NCI-H2196 (cell line): ENCODE measurements at regions not wholly inside any gene's neighbourhood (a gene's known extent, or its start where the extent isn't known, plus 50 kb on each side); places are given as distances from the start of the nearest gene placed in this dataset.

Source experiments
- DNase-seq: peaks from one replicate; lab custom pipeline; 2025; ENCODE audit not compliant: unreplicated experiment; lab: John Stamatoyannopoulos, UW

- DNase-seq, result no peak
Measured at GRCh38 chr2:107364361-107364950, 462.2 kb upstream of the RGPD4 start.

DNA sequence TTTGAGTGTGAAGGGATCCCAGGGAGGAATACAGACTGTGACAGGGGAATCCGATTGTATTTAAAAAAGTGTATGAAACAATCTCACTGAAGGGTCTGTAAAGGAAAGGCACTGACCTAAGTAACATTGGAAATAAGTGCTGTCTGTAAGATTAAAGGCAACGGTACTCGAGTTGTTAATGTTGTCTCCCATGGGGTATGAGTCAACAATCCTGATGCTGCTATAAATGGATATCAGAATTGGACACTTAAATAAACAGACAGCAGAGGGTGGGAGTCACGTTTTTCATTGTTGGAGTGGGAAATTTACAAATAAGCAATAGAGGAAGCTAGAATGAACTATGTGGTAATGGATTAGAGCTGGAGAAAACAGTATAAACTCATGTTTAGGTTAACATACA is 452.4 kb upstream of the RGPD4 start:
- no peak for DNase-seq

DNA sequence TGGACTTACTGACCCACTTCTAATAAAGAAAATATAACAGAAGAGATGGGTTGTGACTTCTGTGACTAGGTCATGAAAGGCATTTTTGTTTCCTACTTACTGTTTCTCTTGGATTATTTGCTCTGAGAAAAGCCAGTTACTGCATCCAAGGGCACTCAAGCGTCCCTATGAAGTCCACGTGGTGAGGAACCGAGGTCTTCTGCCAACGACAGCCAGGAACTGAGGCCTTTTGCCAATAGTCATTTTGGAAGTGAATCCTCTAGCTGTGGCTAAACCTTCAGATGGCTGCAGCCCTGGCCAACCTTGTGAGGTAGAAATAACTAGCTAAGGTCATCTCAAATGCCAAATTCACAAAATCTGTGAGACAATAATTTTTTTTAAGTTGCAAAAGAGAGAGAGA is 449.8 kb upstream of the RGPD4 start:
- DNase-seq, result peak; percentile 37

- no peak for DNase-seq
Measured at GRCh38 chr2:107380912-107381311, 445.8 kb upstream of the RGPD4 start.

- DNase-seq, result no peak
Measured at GRCh38 chr2:107383691-107384090, 443.0 kb upstream of the RGPD4 start.

GRCh38 chr2:107384422-107384821 is 442.3 kb upstream of the RGPD4 start:
- DNase-seq, result no peak

- DNase-seq, result no peak
Measured at GRCh38 chr2:107385921-107386320, 440.8 kb upstream of the RGPD4 start.

- DNase-seq, result no peak
Measured at GRCh38 chr2:107392241-107392704, 434.4 kb upstream of the RGPD4 start.

GRCh38 chr2:107393516-107393915 is 433.2 kb upstream of the RGPD4 start:
- DNase-seq, result no peak

- no peak for DNase-seq
Measured at GRCh38 chr2:107398683-107399082, 428.0 kb upstream of the RGPD4 start.

DNA sequence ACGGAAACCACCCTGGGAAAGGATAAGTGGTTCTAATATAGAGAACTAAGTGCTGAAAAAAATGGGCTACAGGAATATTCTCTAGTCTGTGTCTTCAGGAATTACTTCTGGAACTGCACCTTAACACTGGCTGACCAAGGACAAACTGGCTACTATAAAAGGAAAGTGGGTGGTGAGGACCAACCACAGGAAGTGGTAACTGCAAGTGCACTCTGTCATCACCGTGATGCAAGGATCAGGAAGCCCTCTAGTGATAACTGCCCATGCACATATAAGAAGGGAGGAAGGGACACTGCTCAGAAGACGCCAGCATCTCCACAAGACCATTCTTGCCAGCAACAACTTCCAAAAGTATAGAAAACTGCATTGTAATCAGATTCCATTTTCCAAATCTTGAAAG is 424.4 kb upstream of the RGPD4 start:
- no peak for DNase-seq

DNA sequence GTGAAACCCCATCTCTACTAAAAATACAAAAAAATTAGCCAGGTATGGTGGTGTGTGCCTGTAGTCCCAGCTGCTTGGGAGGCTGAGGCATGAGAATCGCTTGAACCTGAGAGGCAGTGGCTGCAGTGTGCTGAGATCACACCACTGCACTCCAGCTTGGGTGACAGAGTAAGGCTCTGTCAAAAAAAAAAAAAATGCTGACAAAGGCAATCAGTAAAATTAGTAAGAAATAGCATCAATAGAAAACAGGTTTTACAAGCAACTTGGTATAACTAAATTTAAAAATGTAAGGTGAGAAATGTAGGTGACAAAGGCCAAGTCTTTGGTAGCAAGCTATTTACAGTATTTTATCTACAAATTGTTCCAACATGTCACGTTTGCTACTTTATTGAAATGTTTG is 421.4 kb upstream of the RGPD4 start:
- no peak for DNase-seq

GRCh38 chr2:107407017-107407416 is 419.7 kb upstream of the RGPD4 start:
- DNase-seq, result no peak

DNA sequence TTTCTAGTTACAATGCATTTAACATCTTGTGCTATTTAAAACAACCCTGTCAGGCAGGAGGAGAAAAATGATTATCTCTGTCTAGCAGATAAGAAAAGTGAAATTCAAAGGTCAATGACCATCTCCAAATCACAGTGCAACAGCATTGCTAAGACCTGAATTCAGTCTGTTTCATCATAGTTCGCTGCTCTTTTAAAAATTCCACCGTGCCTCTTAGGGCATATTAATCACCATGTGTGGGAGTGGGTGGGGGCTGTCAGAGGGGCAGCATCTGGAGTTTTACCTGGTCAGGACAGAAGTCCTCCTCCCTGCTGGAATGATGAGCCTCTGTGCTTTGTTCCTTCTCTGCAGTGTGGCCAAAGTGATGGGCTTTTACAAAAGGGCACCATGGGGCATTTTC is 418.7 kb upstream of the RGPD4 start:
- DNase-seq, result no peak

- no peak for DNase-seq
Measured at GRCh38 chr2:107411267-107411666, 415.4 kb upstream of the RGPD4 start.

GRCh38 chr2:107412209-107412904 is 414.3 kb upstream of the RGPD4 start:
- no peak for DNase-seq

DNA sequence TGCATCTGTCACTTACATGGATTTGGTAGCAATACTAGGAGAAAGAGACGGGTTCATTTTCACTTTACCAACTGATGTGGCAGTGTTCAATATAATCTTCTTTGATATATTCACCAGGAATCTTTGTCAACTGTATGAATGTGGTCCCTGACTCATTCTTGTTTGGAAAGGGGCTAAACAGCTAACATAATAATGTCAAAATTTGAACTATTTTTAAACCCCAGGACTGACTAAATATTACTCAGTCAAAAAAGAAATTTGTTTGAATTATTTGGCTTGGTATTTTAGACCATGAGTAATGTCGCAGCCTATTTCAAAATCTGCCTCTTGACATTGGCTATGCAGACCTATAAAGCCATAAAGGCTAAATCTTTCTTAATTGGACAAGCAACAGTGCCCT is 413.7 kb upstream of the RGPD4 start:
- DNase-seq, result no peak

- DNase-seq, result no peak
Measured at GRCh38 chr2:107414376-107414775, 412.3 kb upstream of the RGPD4 start.

DNA sequence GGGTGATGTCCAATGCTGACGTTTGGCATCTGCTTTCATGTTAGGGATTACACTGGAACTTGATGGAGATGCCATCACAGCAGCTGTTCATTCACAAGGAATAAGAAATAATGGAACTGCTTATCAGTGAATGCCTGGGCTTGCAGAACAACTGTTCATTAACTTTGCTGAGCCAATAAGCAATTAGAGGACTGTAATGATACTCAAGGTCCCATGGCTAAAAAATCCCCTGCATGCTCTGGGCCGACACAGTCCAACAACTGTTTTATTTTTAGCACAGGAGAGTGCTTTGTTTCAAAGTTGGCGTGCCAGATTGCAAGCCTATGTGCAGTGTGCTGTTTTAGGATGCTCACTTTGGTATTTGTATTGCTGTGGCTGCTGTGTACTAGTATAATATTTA is 408.0 kb upstream of the RGPD4 start:
- no peak for DNase-seq

DNA sequence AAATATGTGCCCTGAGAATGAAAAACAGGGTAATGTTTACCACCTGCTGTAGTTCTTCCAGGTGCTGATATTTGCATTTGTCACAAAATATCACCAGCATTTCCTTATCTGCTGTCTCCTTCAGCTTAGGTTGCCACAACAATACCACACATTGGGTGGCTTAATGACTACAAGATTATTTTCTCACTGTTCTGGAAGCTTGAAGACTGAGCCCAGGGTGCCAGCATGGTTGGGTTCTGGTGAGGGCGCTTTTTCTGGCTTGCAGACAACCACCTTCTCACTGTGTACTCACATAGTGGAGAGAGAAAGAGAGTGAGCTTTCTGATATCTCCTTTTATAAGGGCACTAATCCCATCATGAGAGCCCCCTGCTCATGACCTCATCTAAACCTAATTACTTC is 407.5 kb upstream of the RGPD4 start:
- DNase-seq, result no peak

DNA sequence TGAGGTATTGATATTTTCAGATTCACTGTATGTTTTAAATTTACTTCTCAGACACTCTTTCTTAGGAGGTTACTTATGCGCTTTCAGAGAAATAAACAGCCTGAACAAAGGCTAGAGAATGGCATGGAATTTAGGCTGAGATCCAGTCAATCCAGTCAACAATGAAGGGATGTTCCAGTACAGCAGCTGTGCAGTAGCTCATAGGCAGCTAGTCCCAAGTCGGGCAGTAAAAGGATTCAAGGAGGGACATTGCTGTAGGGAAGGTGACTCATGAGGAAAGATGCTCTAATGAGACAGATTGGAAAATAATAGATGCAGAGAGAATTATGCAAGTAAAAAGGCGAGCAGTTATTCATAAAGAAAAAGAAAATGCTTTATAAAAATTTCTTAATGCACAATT is 397.9 kb upstream of the RGPD4 start:
- DNase-seq, result no peak

DNA sequence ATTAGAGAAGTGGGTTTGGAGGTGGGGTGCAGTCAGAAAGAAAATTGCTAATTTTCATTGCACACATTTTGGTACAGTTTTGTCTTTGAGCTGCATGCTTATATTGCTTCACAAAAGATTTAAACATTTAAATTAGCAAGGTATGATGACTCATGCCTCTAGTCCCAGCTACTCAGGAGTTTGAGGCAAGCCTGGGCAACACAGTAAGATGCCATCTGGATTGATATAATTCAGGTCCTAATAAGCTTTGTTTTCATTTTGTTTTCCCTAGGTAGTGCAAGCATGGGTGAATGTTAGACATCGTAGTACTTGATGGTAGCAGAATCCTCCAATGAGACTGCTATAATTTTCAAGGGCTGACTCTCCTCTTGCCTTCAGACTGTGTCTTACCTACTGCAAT is 396.7 kb upstream of the RGPD4 start:
- DNase-seq, result no peak
